ENCODE measurements at regions not wholly inside any gene's neighbourhood (a gene's known extent, or its start where the extent isn't known, plus 50 kb on each side); places are given as distances from the start of the nearest gene placed in this dataset.

DNA sequence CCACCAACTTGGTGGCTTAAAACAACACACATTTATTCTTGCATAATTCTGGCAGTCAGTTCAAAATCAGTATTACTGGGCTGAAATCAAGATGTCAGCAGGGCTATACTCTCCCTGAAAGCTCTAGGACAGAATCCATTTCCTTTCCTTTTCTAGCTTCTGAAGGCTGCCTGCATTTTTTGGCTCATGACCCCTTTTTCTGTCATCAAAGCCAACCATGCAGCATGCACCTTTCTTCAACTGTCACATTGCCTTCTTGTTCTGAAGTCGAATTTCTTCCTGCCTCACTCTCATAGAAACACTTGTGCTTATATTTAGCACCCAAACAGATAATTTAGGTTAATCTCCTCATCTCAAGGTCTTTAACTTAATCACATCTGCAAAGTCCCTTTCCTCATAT, 79.8 kb upstream of the PPP1R2C start:
- Histone ChIP-seq H3K36me3 (ENCODE audit: insufficient read depth, insufficient read length, low read length) (no peaks in the 10 kb centered on the region), H3K27me3 (ENCODE audit: insufficient read depth, insufficient read length) (no peaks in the 10 kb centered on the region), H3K9me3 (ENCODE audit: insufficient read depth, low read length) (no peaks in the 10 kb centered on the region), H3K4me1 (ENCODE audit: insufficient read depth, insufficient read length) (no peaks in the 10 kb centered on the region), H3K9ac (ENCODE audit: insufficient read length, low read depth) (no peak overlapping the region), H3K4me3 (ENCODE audit: insufficient read length, low read depth) (no peak overlapping the region)
- no peak for DNase-seq (ENCODE audit: low read depth, low spot score)
- TF ChIP-seq ZNF274 (IDR thresholded peaks at IDR 0.05; ENCODE audit: low read depth, low read length) (no peak), YY1 (IDR thresholded peaks at IDR 0.05; ENCODE audit: insufficient read depth, insufficient read length) (no peak), SUZ12 (IDR thresholded peaks at IDR 0.05; ENCODE audit: extremely low read depth, insufficient read depth, insufficient read length) (no peak)

DNA sequence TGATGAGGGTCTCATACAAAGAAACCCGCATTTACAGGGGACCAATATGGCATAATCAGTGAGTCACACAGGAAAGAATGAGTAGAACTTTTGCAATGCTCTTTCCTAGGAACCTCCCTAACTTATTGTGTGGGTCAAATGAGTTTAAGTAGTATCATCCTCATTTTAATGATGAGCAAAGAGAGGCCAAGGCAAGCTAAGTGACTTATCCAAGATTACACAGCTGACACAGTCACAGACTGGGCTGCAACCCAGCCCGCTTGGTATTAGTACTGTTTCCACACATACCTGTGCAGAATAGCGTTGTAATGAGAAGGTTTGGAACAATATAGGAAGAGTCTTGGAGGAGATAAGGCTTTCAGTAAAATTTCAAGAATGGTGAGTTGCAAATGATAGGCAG, 91.0 kb upstream of the PPP1R2C start:
- H3K9me3 ChIP-seq (ENCODE audit: insufficient read depth, low read length): no peaks in the 10 kb centered on the region
- no peak overlapping the region for H3K4me3 ChIP-seq (ENCODE audit: insufficient read length, low read depth)
- DNase-seq (ENCODE audit: low read depth, low spot score): no peak
- TF ChIP-seq ZNF274 (IDR thresholded peaks at IDR 0.05; ENCODE audit: low read depth, low read length) (no peak), YY1 (IDR thresholded peaks at IDR 0.05; ENCODE audit: insufficient read depth, insufficient read length) (no peak), SUZ12 (IDR thresholded peaks at IDR 0.05; ENCODE audit: extremely low read depth, insufficient read depth, insufficient read length) (no peak)
- H3K9ac ChIP-seq (ENCODE audit: insufficient read length, low read depth): no peak overlapping the region
- H3K4me1 ChIP-seq (ENCODE audit: insufficient read depth, insufficient read length): no peaks in the 10 kb centered on the region
- H3K27me3 ChIP-seq (ENCODE audit: insufficient read depth, insufficient read length): no peaks in the 10 kb centered on the region
- H3K36me3 ChIP-seq (ENCODE audit: insufficient read depth, insufficient read length, low read length): no peaks in the 10 kb centered on the region

DNA sequence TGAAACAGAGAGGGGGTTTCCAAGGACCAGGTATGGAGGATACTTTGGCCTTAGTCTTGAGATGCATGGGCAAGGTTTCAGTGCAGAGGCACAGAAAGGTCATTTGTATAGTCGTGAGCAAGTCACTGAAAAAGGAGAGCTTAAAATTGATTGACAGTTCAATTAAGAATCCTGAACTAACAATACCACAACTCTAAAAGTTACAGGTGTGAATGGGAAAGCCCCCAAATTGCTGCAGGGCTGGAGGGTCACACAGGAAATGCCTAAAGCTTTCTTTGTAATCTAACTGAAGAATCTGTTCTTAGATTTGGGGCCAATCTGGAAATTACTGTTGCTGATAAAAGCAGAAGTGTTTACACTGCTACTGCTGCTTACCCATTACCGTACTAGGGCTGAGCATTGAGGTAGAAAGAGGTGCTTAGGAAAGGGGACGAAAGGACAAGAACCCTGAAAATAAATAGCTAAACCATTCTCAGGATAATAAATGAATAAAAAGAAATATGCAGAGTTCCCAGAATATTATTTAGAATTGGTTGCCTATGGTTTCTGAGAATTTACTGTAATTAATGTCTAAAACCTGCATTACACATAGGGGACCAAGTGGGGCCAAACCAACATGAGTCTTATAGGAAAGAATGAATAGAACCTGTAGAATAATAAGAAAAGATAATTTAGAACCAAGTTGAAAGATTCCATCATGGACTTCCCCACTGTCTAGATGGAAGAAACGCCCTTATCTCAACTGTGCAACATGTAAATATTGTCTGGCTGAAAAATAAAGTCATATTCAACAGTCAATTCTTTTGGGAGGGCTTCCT, 91.9 kb upstream of the PPP1R2C start:
- no peak for DNase-seq (ENCODE audit: low read depth, low spot score)
- Histone ChIP-seq H3K36me3 (ENCODE audit: insufficient read depth, insufficient read length, low read length) (no peaks in the 10 kb centered on the region), H3K4me1 (ENCODE audit: insufficient read depth, insufficient read length) (no peaks in the 10 kb centered on the region), H3K9ac (ENCODE audit: insufficient read length, low read depth) (no peak overlapping the region), H3K4me3 (ENCODE audit: insufficient read length, low read depth) (no peak overlapping the region), H3K9me3 (ENCODE audit: insufficient read depth, low read length) (no peaks in the 10 kb centered on the region), H3K27me3 (ENCODE audit: insufficient read depth, insufficient read length) (no peaks in the 10 kb centered on the region)
- TF ChIP-seq ZNF274 (IDR thresholded peaks at IDR 0.05; ENCODE audit: low read depth, low read length) (no peak), SUZ12 (IDR thresholded peaks at IDR 0.05; ENCODE audit: extremely low read depth, insufficient read depth, insufficient read length) (no peak), YY1 (IDR thresholded peaks at IDR 0.05; ENCODE audit: insufficient read depth, insufficient read length) (no peak)

DNA sequence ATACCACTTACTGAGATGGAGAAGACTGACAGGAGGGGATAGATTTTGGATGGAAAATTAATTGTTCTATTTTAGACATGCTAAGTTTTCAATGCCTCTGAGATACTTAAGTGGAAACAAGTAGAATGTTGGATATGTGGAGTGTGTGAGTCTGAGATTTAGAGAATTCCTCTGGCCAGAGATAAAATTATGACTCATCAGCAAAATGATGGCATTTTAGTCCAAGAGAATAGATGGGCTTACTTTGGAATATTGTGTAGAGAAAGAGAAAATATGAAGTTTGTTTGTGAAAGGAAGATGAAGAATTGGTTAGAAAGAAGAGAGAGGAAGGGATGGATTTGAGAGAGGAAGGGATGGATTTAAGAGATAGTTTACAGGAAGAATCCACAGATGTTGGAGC, 108.6 kb upstream of the PPP1R2C start:
- no peak overlapping the region for H3K4me3 ChIP-seq (ENCODE audit: insufficient read length, low read depth)
- H3K27me3 ChIP-seq (ENCODE audit: insufficient read depth, insufficient read length): peaks cover 2% of the 10 kb centered on the region
- no peaks in the 10 kb centered on the region for H3K9me3 ChIP-seq (ENCODE audit: insufficient read depth, low read length)
- H3K36me3 ChIP-seq (ENCODE audit: insufficient read depth, insufficient read length, low read length): no peaks in the 10 kb centered on the region
- TF ChIP-seq YY1 (IDR thresholded peaks at IDR 0.05; ENCODE audit: insufficient read depth, insufficient read length) (no peak), ZNF274 (IDR thresholded peaks at IDR 0.05; ENCODE audit: low read depth, low read length) (no peak), SUZ12 (IDR thresholded peaks at IDR 0.05; ENCODE audit: extremely low read depth, insufficient read depth, insufficient read length) (no peak)
- DNase-seq (ENCODE audit: low read depth, low spot score): no peak
- no peak overlapping the region for H3K9ac ChIP-seq (ENCODE audit: insufficient read length, low read depth)
- no peaks in the 10 kb centered on the region for H3K4me1 ChIP-seq (ENCODE audit: insufficient read depth, insufficient read length)

DNA sequence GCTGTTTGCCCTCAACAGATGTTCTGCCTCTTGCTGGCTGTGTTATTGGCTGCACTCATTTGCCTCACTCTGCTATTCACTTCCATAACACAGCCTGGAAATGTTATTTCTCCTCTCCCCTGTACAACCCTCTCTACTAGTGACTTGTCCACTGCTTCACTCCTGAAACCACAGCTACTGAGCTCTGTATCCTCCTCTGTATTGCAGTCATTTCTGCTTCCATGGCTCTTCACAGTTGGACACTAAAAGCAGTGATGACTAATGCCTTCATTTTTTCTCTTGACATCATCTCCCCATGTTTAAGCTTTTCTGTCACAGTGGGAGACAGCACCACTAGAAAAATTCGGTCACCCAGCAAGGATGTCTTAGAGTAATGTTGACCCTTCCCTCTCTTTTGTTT, 123.0 kb upstream of the PPP1R2C start:
- Histone ChIP-seq H3K9ac (ENCODE audit: insufficient read length, low read depth) (no peak overlapping the region), H3K9me3 (ENCODE audit: insufficient read depth, low read length) (no peaks in the 10 kb centered on the region), H3K27me3 (ENCODE audit: insufficient read depth, insufficient read length) (no peaks in the 10 kb centered on the region), H3K36me3 (ENCODE audit: insufficient read depth, insufficient read length, low read length) (no peaks in the 10 kb centered on the region), H3K4me1 (ENCODE audit: insufficient read depth, insufficient read length) (no peaks in the 10 kb centered on the region), H3K4me3 (ENCODE audit: insufficient read length, low read depth) (no peak overlapping the region)
- DNase-seq (ENCODE audit: low read depth, low spot score): no peak
- TF ChIP-seq YY1 (IDR thresholded peaks at IDR 0.05; ENCODE audit: insufficient read depth, insufficient read length): no peak
- TF ChIP-seq SUZ12 (IDR thresholded peaks at IDR 0.05; ENCODE audit: extremely low read depth, insufficient read depth, insufficient read length): no peak
- TF ChIP-seq ZNF274 (IDR thresholded peaks at IDR 0.05; ENCODE audit: low read depth, low read length): no peak

DNA sequence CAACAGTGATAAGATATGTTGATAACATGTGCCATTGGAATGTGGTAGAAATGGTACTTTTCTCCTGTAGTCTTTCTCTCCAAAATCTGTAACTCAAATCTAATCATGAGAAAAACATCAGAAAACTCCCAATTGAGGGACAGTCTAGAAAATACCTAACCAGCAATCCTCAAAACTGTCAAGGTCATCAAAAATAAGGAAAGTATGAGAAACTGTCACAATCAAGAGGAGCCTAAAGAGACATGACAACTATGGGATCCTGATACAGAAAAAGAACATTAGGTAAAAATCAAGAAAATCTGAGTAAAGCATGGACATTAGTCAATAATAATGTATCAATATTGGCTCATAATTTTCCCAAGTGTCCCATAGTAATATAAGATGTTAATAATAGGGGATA, 124.5 kb upstream of the PPP1R2C start:
- Histone ChIP-seq H3K4me3 (ENCODE audit: insufficient read length, low read depth) (no peak overlapping the region), H3K36me3 (ENCODE audit: insufficient read depth, insufficient read length, low read length) (no peaks in the 10 kb centered on the region), H3K4me1 (ENCODE audit: insufficient read depth, insufficient read length) (no peaks in the 10 kb centered on the region), H3K9ac (ENCODE audit: insufficient read length, low read depth) (no peak overlapping the region), H3K27me3 (ENCODE audit: insufficient read depth, insufficient read length) (no peaks in the 10 kb centered on the region), H3K9me3 (ENCODE audit: insufficient read depth, low read length) (no peaks in the 10 kb centered on the region)
- TF ChIP-seq SUZ12 (IDR thresholded peaks at IDR 0.05; ENCODE audit: extremely low read depth, insufficient read depth, insufficient read length) (no peak), ZNF274 (IDR thresholded peaks at IDR 0.05; ENCODE audit: low read depth, low read length) (no peak), YY1 (IDR thresholded peaks at IDR 0.05; ENCODE audit: insufficient read depth, insufficient read length) (no peak)
- DNase-seq (ENCODE audit: low read depth, low spot score): no peak

DNA sequence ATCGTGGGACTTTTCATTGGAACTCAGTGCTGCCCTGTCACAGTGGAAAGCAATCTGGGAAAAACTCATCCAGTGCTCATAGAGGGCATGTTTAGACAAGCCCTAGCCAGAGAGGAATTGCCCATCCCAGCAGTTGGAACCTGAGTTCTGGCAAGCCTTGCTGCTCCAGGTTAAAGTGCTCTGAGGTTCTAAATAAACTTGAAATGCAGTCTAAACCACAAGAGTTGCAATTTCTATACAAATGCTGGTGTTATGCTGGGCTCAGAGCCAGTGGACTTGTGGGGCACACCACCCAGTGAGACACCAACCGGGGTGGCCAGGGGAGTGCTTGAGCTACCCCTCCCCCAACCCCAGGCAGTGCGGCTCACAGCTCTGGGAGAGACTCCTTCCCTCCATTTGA, 142.8 kb upstream of the PPP1R2C start:
- no peak overlapping the region for H3K4me3 ChIP-seq (ENCODE audit: insufficient read length, low read depth)
- H3K9me3 ChIP-seq (ENCODE audit: insufficient read depth, low read length): no peaks in the 10 kb centered on the region
- no peaks in the 10 kb centered on the region for H3K4me1 ChIP-seq (ENCODE audit: insufficient read depth, insufficient read length)
- DNase-seq (ENCODE audit: low read depth, low spot score): no peak
- no peaks in the 10 kb centered on the region for H3K27me3 ChIP-seq (ENCODE audit: insufficient read depth, insufficient read length)
- H3K36me3 ChIP-seq (ENCODE audit: insufficient read depth, insufficient read length, low read length): no peaks in the 10 kb centered on the region
- no peak overlapping the region for H3K9ac ChIP-seq (ENCODE audit: insufficient read length, low read depth)
- TF ChIP-seq YY1 (IDR thresholded peaks at IDR 0.05; ENCODE audit: insufficient read depth, insufficient read length) (no peak), SUZ12 (IDR thresholded peaks at IDR 0.05; ENCODE audit: extremely low read depth, insufficient read depth, insufficient read length) (no peak), ZNF274 (IDR thresholded peaks at IDR 0.05; ENCODE audit: low read depth, low read length) (no peak)

All from NT2/D1 (cell line).